Loucy (cell line): ENCODE measurements at regions not wholly inside any gene's neighbourhood (a gene's known extent, or its start where the extent isn't known, plus 50 kb on each side); places are given as distances from the start of the nearest gene placed in this dataset.

ENCODE experiments used
- H2AFZ ChIP-seq: fragments of 200-600 bp; sonication (generic); 2 replicates; pipeline ENCODE4 v1.6.0; 2016; ENCODE audit warnings: antibody characterized with exemption, mild to moderate bottlenecking, low read length, moderate library complexity
- H3F3A ChIP-seq: fragments of 200-600 bp; 2 replicates; pipeline ENCODE4 v1.6.0; 2016; ENCODE audit warnings: antibody characterized with exemption, low read depth, mild to moderate bottlenecking
- H3K27me3 ChIP-seq: fragments of 200-600 bp; sonication (generic); 2 replicates; pipeline ENCODE4 v1.6.1; 2014; ENCODE audit warnings: low read length, mild to moderate bottlenecking; ENCODE audit not compliant: insufficient read depth, poor library complexity, severe bottlenecking
- H3K36me3 ChIP-seq: fragments of 200-600 bp; sonication (generic); 2 replicates; pipeline ENCODE4 v1.6.1; 2016; ENCODE audit warnings: low read length; ENCODE audit not compliant: insufficient read depth
- H3K4me1 ChIP-seq: fragments of 200-600 bp; sonication (generic); 2 replicates; pipeline ENCODE4 v1.5.1; 2014; ENCODE audit warnings: low read length, mild to moderate bottlenecking; ENCODE audit not compliant: insufficient read depth, poor library complexity, severe bottlenecking
- H3K4me2 ChIP-seq: fragments of 200-600 bp; sonication (generic); 2 replicates; pipeline ENCODE4 v1.6.0; 2014; ENCODE audit warnings: antibody characterized with exemption, low read length, low read depth, mild to moderate bottlenecking; ENCODE audit not compliant: poor library complexity, severe bottlenecking
- H3K4me3 ChIP-seq: fragments of 200-600 bp; sonication (generic); 2 replicates; pipeline ENCODE4 v1.5.1; 2014; ENCODE audit warnings: low read length, mild to moderate bottlenecking, mixed read lengths; ENCODE audit not compliant: poor library complexity, severe bottlenecking
- H3K79me2 ChIP-seq: fragments of 200-600 bp; sonication (generic); 2 replicates; pipeline ENCODE4 v1.6.1; 2014; ENCODE audit warnings: low read length; ENCODE audit not compliant: insufficient read depth
- H3K9ac ChIP-seq: fragments of 200-600 bp; sonication (generic); 2 replicates; pipeline ENCODE4 v1.6.0; 2014; ENCODE audit warnings: mild to moderate bottlenecking, low read depth, low read length, moderate library complexity; ENCODE audit not compliant: poor library complexity, severe bottlenecking
- H3K9me2 ChIP-seq: fragments of 200-600 bp; sonication (generic); replicated peaks from 2 replicates; pipeline ENCODE4 v1.6.1; 2016; ENCODE audit warnings: low read depth, low read length, mixed read lengths
- H3K9me3 ChIP-seq: fragments of 200-600 bp; sonication (generic); 2 replicates; pipeline ENCODE4 v1.6.1; 2014; ENCODE audit warnings: mild to moderate bottlenecking, antibody characterized with exemption, low read length, low read depth; ENCODE audit not compliant: insufficient read depth
- H4K20me1 ChIP-seq: fragments of 200-600 bp; sonication (generic); 2 replicates; pipeline ENCODE4 v1.6.0; 2014; ENCODE audit warnings: antibody characterized with exemption, low read length, mild to moderate bottlenecking; ENCODE audit not compliant: insufficient read depth, poor library complexity, severe bottlenecking
- CTCF ChIP-seq: fragments of 200-600 bp; sonication (generic); conservative IDR thresholded peaks from 2 replicates; pipeline ENCODE4 v1.5.1; 2014; ENCODE audit warnings: mild to moderate bottlenecking, antibody characterized with exemption, low read length
- EZH2phosphoT487 ChIP-seq: fragments of 200-600 bp; IDR thresholded peaks from 2 replicates; pipeline ENCODE4 v1.6.1; 2018; ENCODE audit warnings: antibody characterized with exemption, mild to moderate bottlenecking, moderate library complexity, borderline replicate concordance

GRCh38 chr4:158991534-158992155 lies 111.2 kb upstream of the RAPGEF2 start:
- no peaks in the 10 kb centered on the region for H3F3A ChIP-seq
- H3K9me3 ChIP-seq: no peaks in the 10 kb centered on the region
- no peak overlapping the region for H3K4me3 ChIP-seq

GRCh38 chr4:158993891-158994290 lies 109.0 kb upstream of the RAPGEF2 start:
- H2AFZ ChIP-seq: no peak overlapping the region
- no peaks in the 10 kb centered on the region for H3K79me2 ChIP-seq
- no peak overlapping the region for H3K4me2 ChIP-seq
- H4K20me1 ChIP-seq: no peaks in the 10 kb centered on the region
- no peak overlapping the region for H3K9ac ChIP-seq
- no peaks in the 10 kb centered on the region for H3K9me3 ChIP-seq
- no peaks in the 10 kb centered on the region for H3K27me3 ChIP-seq
- TF ChIP-seq CTCF (no peak), EZH2phosphoT487 (no peak)
- no peaks in the 10 kb centered on the region for H3K4me1 ChIP-seq
- H3K4me3 ChIP-seq: no peak overlapping the region
- no peaks in the 10 kb centered on the region for H3F3A ChIP-seq
- no peaks in the 10 kb centered on the region for H3K36me3 ChIP-seq
- H3K9me2 ChIP-seq: no peaks in the 10 kb centered on the region

More at GRCh38 chr4:158991534-158992155, 111.2 kb upstream of the RAPGEF2 start:
- TF ChIP-seq CTCF (no peak), EZH2phosphoT487 (no peak)
- no peaks in the 10 kb centered on the region for H3K36me3 ChIP-seq
- H3K4me1 ChIP-seq: no peaks in the 10 kb centered on the region
- no peaks in the 10 kb centered on the region for H3K27me3 ChIP-seq
- H3K79me2 ChIP-seq: no peaks in the 10 kb centered on the region
- no peak overlapping the region for H2AFZ ChIP-seq
- no peaks in the 10 kb centered on the region for H3K9me2 ChIP-seq
- no peaks in the 10 kb centered on the region for H4K20me1 ChIP-seq
- no peak overlapping the region for H3K9ac ChIP-seq
- H3K4me2 ChIP-seq: no peak overlapping the region

GRCh38 chr4:158995040-158995439 lies 107.8 kb upstream of the RAPGEF2 start:
- Histone ChIP-seq H3K9me3 (no peaks in the 10 kb centered on the region), H3K4me2 (no peak overlapping the region), H3K4me1 (no peaks in the 10 kb centered on the region), H3F3A (no peaks in the 10 kb centered on the region), H3K79me2 (no peaks in the 10 kb centered on the region), H3K9ac (no peak overlapping the region), H3K36me3 (no peaks in the 10 kb centered on the region), H4K20me1 (no peaks in the 10 kb centered on the region), H2AFZ (no peak overlapping the region), H3K9me2 (no peaks in the 10 kb centered on the region), H3K4me3 (no peak overlapping the region), H3K27me3 (no peaks in the 10 kb centered on the region)
- no peak for TF ChIP-seq EZH2phosphoT487
- TF ChIP-seq CTCF: no peak
